ENCODE measurements at regions not wholly inside any gene's neighbourhood (a gene's known extent, or its start where the extent isn't known, plus 50 kb on each side); places are given as distances from the start of the nearest gene placed in this dataset.

DNA sequence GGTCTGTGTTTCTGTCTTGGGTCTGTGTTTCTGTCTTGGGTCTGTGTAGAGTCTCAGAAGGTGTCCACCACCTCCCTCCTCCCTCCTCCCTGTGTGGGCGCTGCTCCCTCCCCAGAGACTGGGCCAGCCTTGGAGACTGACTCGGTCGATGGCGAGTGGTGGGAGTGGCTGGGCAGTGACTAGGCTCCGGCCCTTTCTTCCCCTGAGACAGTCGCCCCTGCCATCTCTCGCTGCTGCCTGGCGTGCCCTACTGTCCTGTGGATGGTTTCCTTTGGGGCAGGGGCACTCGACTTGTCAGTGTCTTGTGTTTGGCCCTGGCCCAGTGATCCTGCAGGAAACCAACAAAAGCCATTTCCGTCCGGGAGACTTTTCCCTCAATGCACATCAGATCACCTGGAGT is 215.8 kb downstream of the NDUFA10 start:
- no peak for ATAC-seq
- TF ChIP-seq BACH2 (CRISPR knock-in tag; IDR thresholded peaks at IDR 0.05; ENCODE audit: borderline replicate concordance) (no peak), TCF4 (CRISPR knock-in tag; IDR thresholded peaks at IDR 0.05; ENCODE audit: borderline replicate concordance) (no peak), ZC3H10 (CRISPR knock-in tag; IDR thresholded peaks at IDR 0.05) (no peak), POU6F1 (CRISPR knock-in tag; IDR thresholded peaks at IDR 0.05; ENCODE audit: borderline replicate concordance, low read depth) (no peak), PPARA (CRISPR knock-in tag; IDR thresholded peaks at IDR 0.05; ENCODE audit: borderline replicate concordance) (no peak), ZNF70 (CRISPR knock-in tag; IDR thresholded peaks at IDR 0.05) (no peak), OSR1 (CRISPR knock-in tag; IDR thresholded peaks at IDR 0.05) (no peak)
- TF ChIP-seq, protein P1, sequence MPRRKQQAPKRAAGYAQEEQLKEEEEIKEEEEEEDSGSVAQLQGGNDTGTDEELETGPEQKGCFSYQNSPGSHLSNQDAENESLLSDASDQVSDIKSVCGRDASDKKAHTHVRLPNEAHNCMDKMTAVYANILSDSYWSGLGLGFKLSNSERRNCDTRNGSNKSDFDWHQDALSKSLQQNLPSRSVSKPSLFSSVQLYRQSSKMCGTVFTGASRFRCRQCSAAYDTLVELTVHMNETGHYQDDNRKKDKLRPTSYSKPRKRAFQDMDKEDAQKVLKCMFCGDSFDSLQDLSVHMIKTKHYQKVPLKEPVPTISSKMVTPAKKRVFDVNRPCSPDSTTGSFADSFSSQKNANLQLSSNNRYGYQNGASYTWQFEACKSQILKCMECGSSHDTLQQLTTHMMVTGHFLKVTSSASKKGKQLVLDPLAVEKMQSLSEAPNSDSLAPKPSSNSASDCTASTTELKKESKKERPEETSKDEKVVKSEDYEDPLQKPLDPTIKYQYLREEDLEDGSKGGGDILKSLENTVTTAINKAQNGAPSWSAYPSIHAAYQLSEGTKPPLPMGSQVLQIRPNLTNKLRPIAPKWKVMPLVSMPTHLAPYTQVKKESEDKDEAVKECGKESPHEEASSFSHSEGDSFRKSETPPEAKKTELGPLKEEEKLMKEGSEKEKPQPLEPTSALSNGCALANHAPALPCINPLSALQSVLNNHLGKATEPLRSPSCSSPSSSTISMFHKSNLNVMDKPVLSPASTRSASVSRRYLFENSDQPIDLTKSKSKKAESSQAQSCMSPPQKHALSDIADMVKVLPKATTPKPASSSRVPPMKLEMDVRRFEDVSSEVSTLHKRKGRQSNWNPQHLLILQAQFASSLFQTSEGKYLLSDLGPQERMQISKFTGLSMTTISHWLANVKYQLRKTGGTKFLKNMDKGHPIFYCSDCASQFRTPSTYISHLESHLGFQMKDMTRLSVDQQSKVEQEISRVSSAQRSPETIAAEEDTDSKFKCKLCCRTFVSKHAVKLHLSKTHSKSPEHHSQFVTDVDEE (CRISPR knock-in tag; IDR thresholded peaks at IDR 0.05), result no peak

DNA sequence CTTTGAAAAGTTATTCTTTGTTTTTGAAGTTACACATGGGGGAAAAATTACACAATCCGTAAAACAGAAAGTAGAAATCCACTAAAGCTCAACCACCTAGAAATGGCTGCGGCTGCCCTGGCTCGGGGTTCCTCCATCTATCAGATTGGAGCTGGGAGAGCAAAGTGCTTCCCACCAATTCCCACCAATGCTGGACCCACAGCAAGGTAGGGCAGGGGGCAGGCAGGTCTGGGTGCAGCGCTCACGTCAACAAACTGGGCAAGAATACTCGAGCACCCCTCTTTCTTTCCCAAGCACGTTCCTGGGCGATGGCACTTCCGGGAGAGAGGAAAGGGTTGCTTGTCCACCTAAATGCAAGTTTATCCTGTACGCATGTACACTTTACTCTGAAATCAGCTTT is 217.6 kb downstream of the NDUFA10 start:
- TF ChIP-seq TOX (CRISPR knock-in tag; IDR thresholded peaks at IDR 0.05; ENCODE audit: borderline replicate concordance) (no peak), ZFP3 (CRISPR knock-in tag; IDR thresholded peaks at IDR 0.05) (no peak), ZC3H10 (CRISPR knock-in tag; IDR thresholded peaks at IDR 0.05) (no peak), GLIS3 (CRISPR knock-in tag; IDR thresholded peaks at IDR 0.05) (no peak), TCF4 (CRISPR knock-in tag; IDR thresholded peaks at IDR 0.05; ENCODE audit: borderline replicate concordance) (no peak), ZFP30 (CRISPR knock-in tag; IDR thresholded peaks at IDR 0.05) (no peak), OSR1 (CRISPR knock-in tag; IDR thresholded peaks at IDR 0.05) (no peak), CSDC2 (CRISPR knock-in tag; IDR thresholded peaks at IDR 0.05) (no peak)
- TF ChIP-seq, protein P1 (CRISPR knock-in tag; IDR thresholded peaks at IDR 0.05), result no peak
- no peak for ATAC-seq

- TF ChIP-seq TCF4 (CRISPR knock-in tag; IDR thresholded peaks at IDR 0.05; ENCODE audit: borderline replicate concordance), result no peak
- ATAC-seq, result no peak
Measured at GRCh38 chr2:239806758-239807434, 218.2 kb downstream of the NDUFA10 start.

GRCh38 chr2:239806276-239806675 is 218.9 kb downstream of the NDUFA10 start:
- TF ChIP-seq CSDC2 (CRISPR knock-in tag; IDR thresholded peaks at IDR 0.05) (no peak), PPARA (CRISPR knock-in tag; IDR thresholded peaks at IDR 0.05; ENCODE audit: borderline replicate concordance) (no peak), ZC3H10 (CRISPR knock-in tag; IDR thresholded peaks at IDR 0.05) (no peak), BACH2 (CRISPR knock-in tag; IDR thresholded peaks at IDR 0.05; ENCODE audit: borderline replicate concordance) (no peak), POU6F1 (CRISPR knock-in tag; IDR thresholded peaks at IDR 0.05; ENCODE audit: borderline replicate concordance, low read depth) (no peak), GLIS3 (CRISPR knock-in tag; IDR thresholded peaks at IDR 0.05) (no peak)
- ATAC-seq, result no peak

- no peak for ATAC-seq
- TF ChIP-seq GLIS3 (CRISPR knock-in tag; IDR thresholded peaks at IDR 0.05) (no peak), ISL1 (CRISPR knock-in tag; IDR thresholded peaks at IDR 0.05) (no peak), TOX (CRISPR knock-in tag; IDR thresholded peaks at IDR 0.05; ENCODE audit: borderline replicate concordance) (no peak), BACH2 (CRISPR knock-in tag; IDR thresholded peaks at IDR 0.05; ENCODE audit: borderline replicate concordance) (no peak), ZNF8 (CRISPR knock-in tag; IDR thresholded peaks at IDR 0.05) (no peak), ZFP30 (CRISPR knock-in tag; IDR thresholded peaks at IDR 0.05) (no peak), PPARA (CRISPR knock-in tag; IDR thresholded peaks at IDR 0.05; ENCODE audit: borderline replicate concordance) (no peak), ZC3H10 (CRISPR knock-in tag; IDR thresholded peaks at IDR 0.05) (no peak), RARB (CRISPR knock-in tag; IDR thresholded peaks at IDR 0.05) (no peak), POU6F1 (CRISPR knock-in tag; IDR thresholded peaks at IDR 0.05; ENCODE audit: borderline replicate concordance, low read depth) (no peak)
- TF ChIP-seq, protein P1 (CRISPR knock-in tag; IDR thresholded peaks at IDR 0.05), result no peak
Measured at GRCh38 chr2:239805414-239805813, 219.7 kb downstream of the NDUFA10 start.
